IMR-90 (cell line): ENCODE measurements at regions not wholly inside any gene's neighbourhood (a gene's known extent, or its start where the extent isn't known, plus 50 kb on each side); places are given as distances from the start of the nearest gene placed in this dataset.
A peak's percentile ranks its signal among the peaks of the same experiment; 100 is the strongest.

ENCODE experiments used
- ATAC-seq: fragments of 200-7000 bp; cut with Tn5 transposase; 2 replicates; pipeline ENCODE4 v1.9.1; 2020; ENCODE audit warnings: low read depth, mild to moderate bottlenecking, moderate library complexity
- BruUV-seq: library from RNA; stranded (reverse); fragments of 400-500 nt; replicated peaks from 2 replicates; lab custom pipeline; 2021; lab: Mats Ljungman, UMichigan
- CTCF ChIA-PET: fragments of 300-600 bp; formaldehyde crosslinking; extraction: SDS; loops from one replicate; lab custom pipeline; 2021; ENCODE audit warnings: antibody characterized with exemption; lab: Yijun Ruan, JAX
- POLR2A ChIA-PET: fragments of 300-600 bp; sonication (Branson Sonifier 250); formaldehyde crosslinking; loops from one replicate; lab custom pipeline; 2022; ENCODE audit warnings: antibody characterized with exemption; ENCODE audit not compliant: unreplicated experiment; lab: Charles Lee
- DNase-seq: peaks from one replicate; pipeline ENCODE4 v3.0.0; 2013
- H2AFZ ChIP-seq: replicated peaks from 2 replicates; pipeline ENCODE3; 2013; ENCODE audit warnings: low read length, mild to moderate bottlenecking; ENCODE audit not compliant: poor library complexity
- H2AK5ac ChIP-seq: 2 replicates; pipeline ENCODE4 v1.6.1; 2013; ENCODE audit warnings: low read depth, low read length, inconsistent platforms
- H2AK9ac ChIP-seq: replicated peaks from 2 replicates; pipeline ENCODE3; 2013; ENCODE audit warnings: mild to moderate bottlenecking, low read depth, low read length, moderate library complexity; ENCODE audit not compliant: poor library complexity
- H2BK120ac ChIP-seq: 2 replicates; pipeline ENCODE4 v1.6.1; 2013; ENCODE audit warnings: low read depth, low read length, inconsistent platforms
- H2BK15ac ChIP-seq: 3 replicates; pipeline ENCODE4 v1.6.1; 2013; ENCODE audit warnings: low read depth, low read length, inconsistent platforms
- H2BK20ac ChIP-seq: 2 replicates; pipeline ENCODE4 v1.6.1; 2013; ENCODE audit warnings: low read depth, mild to moderate bottlenecking, inconsistent platforms, low read length, moderate library complexity
- H2BK5ac ChIP-seq: 2 replicates; pipeline ENCODE4 v1.6.1; 2013; ENCODE audit warnings: mild to moderate bottlenecking, low read depth, low read length, inconsistent platforms; ENCODE audit not compliant: poor library complexity, severe bottlenecking
- H3K14ac ChIP-seq: replicated peaks from 2 replicates; pipeline ENCODE4 v1.6.1; 2013; ENCODE audit warnings: low read depth, low read length, inconsistent platforms
- H3K18ac ChIP-seq: 2 replicates; pipeline ENCODE4 v1.6.1; 2013; ENCODE audit warnings: low read depth, low read length, control low read depth
- H3K23ac ChIP-seq: 2 replicates; pipeline ENCODE4 v1.6.1; 2013; ENCODE audit warnings: low read depth, low read length, inconsistent platforms
- H3K27ac ChIP-seq: 2 replicates; pipeline ENCODE4 v1.5.1; 2013; ENCODE audit warnings: mild to moderate bottlenecking, control low read depth, low read length; ENCODE audit not compliant: insufficient read depth
- H3K27me3 ChIP-seq: 2 replicates; pipeline ENCODE4 v1.6.1; 2013; ENCODE audit warnings: low read length; ENCODE audit not compliant: control insufficient read depth, insufficient read depth
- H3K36me3 ChIP-seq: 2 replicates; pipeline ENCODE4 v1.6.1; 2013; ENCODE audit warnings: low read length, mixed read lengths; ENCODE audit not compliant: control insufficient read depth, insufficient read depth
- H3K4ac ChIP-seq: 2 replicates; pipeline ENCODE4 v1.6.1; 2013; ENCODE audit warnings: low read depth, low read length, inconsistent platforms
- H3K4me1 ChIP-seq: 2 replicates; pipeline ENCODE4 v1.6.1; 2013; ENCODE audit warnings: low read length, mixed read lengths; ENCODE audit not compliant: control insufficient read depth, insufficient read depth
- H3K4me2 ChIP-seq: 2 replicates; pipeline ENCODE4 v1.6.1; 2013; ENCODE audit warnings: low read depth, mild to moderate bottlenecking, control low read depth, low read length, moderate library complexity
- H3K4me3 ChIP-seq: 2 replicates; pipeline ENCODE4 v1.5.1; 2013; ENCODE audit warnings: low read depth, mild to moderate bottlenecking, control low read depth, low read length, moderate library complexity; ENCODE audit not compliant: insufficient read depth
- H3K56ac ChIP-seq: 2 replicates; pipeline ENCODE4 v1.6.1; 2013; ENCODE audit warnings: low read length, inconsistent platforms; ENCODE audit not compliant: insufficient read depth; ENCODE audit errors: extremely low read depth
- H3K79me1 ChIP-seq, 2 experiments: 2 replicates each; pipeline ENCODE4 v1.6.1; 2013; ENCODE audit warnings: low read length in 2 of 2, inconsistent platforms in 1 of 2, low read depth in 1 of 2
- H3K9ac ChIP-seq: 2 replicates; pipeline ENCODE4 v1.6.1; 2013; ENCODE audit warnings: low read depth, low read length, control low read depth
- H3K9me1 ChIP-seq: 2 replicates; pipeline ENCODE4 v1.6.1; 2013; ENCODE audit warnings: low read length, inconsistent platforms; ENCODE audit not compliant: insufficient read depth
- H3K9me3 ChIP-seq: 2 replicates; pipeline ENCODE4 v1.6.1; 2013; ENCODE audit warnings: low read length; ENCODE audit not compliant: control insufficient read depth, insufficient read depth
- H4K20me1 ChIP-seq: 2 replicates; pipeline ENCODE4 v1.6.1; 2013; ENCODE audit warnings: low read length, inconsistent platforms; ENCODE audit not compliant: insufficient read depth
- H4K5ac ChIP-seq: 2 replicates; pipeline ENCODE4 v1.6.1; 2013; ENCODE audit warnings: mild to moderate bottlenecking, low read depth, low read length, control low read depth
- H4K8ac ChIP-seq, 2 experiments: 2 replicates each; pipeline ENCODE4 v1.6.1; 2013; ENCODE audit warnings: low read depth in 2 of 2, low read length in 2 of 2, control low read depth in 1 of 2, inconsistent platforms in 1 of 2
- H4K91ac ChIP-seq: 2 replicates; pipeline ENCODE4 v1.6.1; 2013; ENCODE audit warnings: low read depth, low read length, inconsistent platforms; ENCODE audit not compliant: insufficient read depth
- BHLHE40 ChIP-seq: fragments of 150-350 bp; IDR thresholded peaks from 2 replicates; pipeline ENCODE4 v1.6.1; 2016; ENCODE audit warnings: mild to moderate bottlenecking, low read depth, low read length
- CEBPB ChIP-seq: IDR thresholded peaks from 2 replicates; pipeline ENCODE4 v1.6.1; 2012; ENCODE audit warnings: low read depth, low read length, improper control_type of control experiment
- CHD1 ChIP-seq: IDR thresholded peaks from 2 replicates; pipeline ENCODE4 v1.6.1; 2012; ENCODE audit warnings: low read depth, low read length, improper control_type of control experiment
- CTCF ChIP-seq: conservative IDR thresholded peaks from 2 replicates; pipeline ENCODE4 v1.5.1; 2012; ENCODE audit warnings: mild to moderate bottlenecking, low read depth, low read length, improper control_type of control experiment
- ELK1 ChIP-seq: fragments of 150-350 bp; IDR thresholded peaks from 2 replicates; pipeline ENCODE4 v1.6.1; 2016; ENCODE audit warnings: low read depth, mild to moderate bottlenecking, low read length, moderate library complexity, borderline replicate concordance
- FOS ChIP-seq: fragments of 150-350 bp; IDR thresholded peaks from 2 replicates; pipeline ENCODE4 v1.6.1; 2016; ENCODE audit warnings: low read depth, low read length
- MAFK ChIP-seq: IDR thresholded peaks from 2 replicates; pipeline ENCODE4 v1.6.1; 2012; ENCODE audit warnings: low read depth, low read length, improper control_type of control experiment
- MAZ ChIP-seq: IDR thresholded peaks from 2 replicates; pipeline ENCODE4 v1.6.1; 2012; ENCODE audit warnings: low read depth, mild to moderate bottlenecking, low read length, improper control_type of control experiment, moderate library complexity, borderline replicate concordance
- MXI1 ChIP-seq: IDR thresholded peaks from 2 replicates; pipeline ENCODE4 v1.6.1; 2012; ENCODE audit warnings: low read depth, mild to moderate bottlenecking, low read length, moderate library complexity, borderline replicate concordance
- NFE2L2 ChIP-seq: fragments of 150-350 bp; IDR thresholded peaks from 2 replicates; pipeline ENCODE4 v1.6.1; 2016; ENCODE audit warnings: low read depth, mild to moderate bottlenecking, low read length
- POLR2A ChIP-seq: IDR thresholded peaks from 2 replicates; pipeline ENCODE4 v1.6.1; 2012; ENCODE audit warnings: mild to moderate bottlenecking, low read depth, low read length
- RAD21 ChIP-seq: IDR thresholded peaks from 2 replicates; pipeline ENCODE4 v1.6.1; 2012; ENCODE audit warnings: low read length, improper control_type of control experiment
- RCOR1 ChIP-seq: IDR thresholded peaks from 2 replicates; pipeline ENCODE4 v1.6.1; 2012; ENCODE audit warnings: mild to moderate bottlenecking, low read length, improper control_type of control experiment; ENCODE audit not compliant: insufficient replicate concordance
- RFX5 ChIP-seq: IDR thresholded peaks from 2 replicates; pipeline ENCODE4 v1.8.0; 2012; ENCODE audit warnings: low read depth, mild to moderate bottlenecking, low read length, moderate library complexity
- SMC3 ChIP-seq: fragments of 150-350 bp; IDR thresholded peaks from 2 replicates; pipeline ENCODE4 v1.6.1; 2016; ENCODE audit warnings: low read depth, mild to moderate bottlenecking, antibody characterized with exemption, low read length, moderate library complexity
- USF2 ChIP-seq: fragments of 150-350 bp; IDR thresholded peaks from 2 replicates; pipeline ENCODE4 v1.6.1; 2017; ENCODE audit warnings: mild to moderate bottlenecking, antibody characterized with exemption, low read length, low read depth
- WGBS, 2 experiments: methylation state at CpG; one replicate each; pipeline versions ENCODE4 v1.1.5 to v1.1.7; 2013; ENCODE audit warnings: missing lambda C conversion rate in 2 of 2; ENCODE audit not compliant: insufficient read length in 1 of 2; ENCODE audit errors: extremely low coverage in 2 of 2; 5-methylcytosine and 5-hydroxymethylcytosine counted together
- dilution Hi-C: fragments of 300-500 bp; cut with HindIII; formaldehyde crosslinking; loops from one replicate; pipeline ENCODE4 v1.14.3; 2018; ENCODE audit warnings: low sequenced_read_pairs; ENCODE audit not compliant: unreplicated experiment
- in situ Hi-C: fragments of 300-500 bp; cut with MboI; formaldehyde crosslinking; loops from 3 replicates; pipeline ENCODE4 v1.14.3; 2019; ENCODE audit warnings: low sequenced_read_pairs, inconsistent platforms, mixed read lengths
- intact Hi-C: fragments of 100-400 bp; cut with micrococcal nuclease; formaldehyde crosslinking; loops from 2 replicates; pipeline ENCODE4 v1.10.0; 2022

- DNase-seq: no peak
- peaks cover 22% of the 10 kb centered on the region for H3K4me1 ChIP-seq
- peak overlapping the region; percentile 40; the same call in 1 of the 2 replicates for H3K4ac ChIP-seq
- 0 out of 3 replicates have a peak overlapping the region, but pooled peaks have one; percentile 14 for H2BK15ac ChIP-seq
- H3K14ac ChIP-seq: no peak overlapping the region; the same call in 1 of the 2 replicates
- no peak overlapping the region for H2AK9ac ChIP-seq
- H2AK5ac ChIP-seq: no peak overlapping the region; the same call in 1 of the 2 replicates
- no peak overlapping the region for H3K23ac ChIP-seq
- no TSS peak for BruUV-seq
- H3K27me3 ChIP-seq: no peaks in the 10 kb centered on the region
- no peak overlapping the region for H3K27ac ChIP-seq
- H3K9me1 ChIP-seq: peaks cover 18% of the 10 kb centered on the region
- ChIA-PET POLR2A (no interaction called here), CTCF (interaction anchor here (0.5 kb wide), 1 partner anchor 737 kb away, joined by 4 read pairs; no protein-coding TSS in a partner anchor)
- H4K5ac ChIP-seq: no peak overlapping the region
- in situ Hi-C loops: no loop called here
- no peak overlapping the region for H2BK5ac ChIP-seq
- H3K4me2 ChIP-seq: no peak overlapping the region
- no peaks in the 10 kb centered on the region for H3K36me3 ChIP-seq
- intact Hi-C loops: loop anchor here (10.0 kb wide), 1 partner anchor 189 kb away; no protein-coding TSS in a partner anchor
- no peak for ATAC-seq
- peaks cover 5% of the 10 kb centered on the region; the same call in 1 of the 2 replicates for H4K20me1 ChIP-seq
- H3K79me1 ChIP-seq: no peaks in the 10 kb centered on the region; a peak in 1 of 4 replicates
- no peaks in the 10 kb centered on the region for H3K9me3 ChIP-seq
- H3K18ac ChIP-seq: no peak overlapping the region
- TF ChIP-seq MAFK (no peak), SMC3 (no peak), MAZ (no peak), FOS (no peak), RAD21 (no peak), POLR2A (no peak), MXI1 (no peak), CTCF (no peak), RCOR1 (no peak), CHD1 (no peak), ELK1 (no peak), RFX5 (no peak), BHLHE40 (no peak), NFE2L2 (no peak), USF2 (no peak), CEBPB (no peak)
- peak overlapping the region; percentile 60; the same call in 1 of the 2 replicates for H2BK20ac ChIP-seq
- H3K56ac ChIP-seq: no peak overlapping the region
- no peak overlapping the region for H3K4me3 ChIP-seq
- H4K91ac ChIP-seq: no peak overlapping the region
- H2BK120ac ChIP-seq: no peak overlapping the region
- dilution Hi-C loops: no loop called here
- H4K8ac ChIP-seq: no peak overlapping the region
- no CpG with 5 or more reads among the region's 2 CpGs for WGBS, 2 experiments
- H3K9ac ChIP-seq: no peak overlapping the region
- H2AFZ ChIP-seq: no peak overlapping the region
These were observed 357.7 kb downstream of the CD83 start for GRCh38 chr6:14475306-14475705.
